ENCODE measurements at regions not wholly inside any gene's neighbourhood (a gene's known extent, or its start where the extent isn't known, plus 50 kb on each side); places are given as distances from the start of the nearest gene placed in this dataset.
A peak's percentile ranks its signal among the peaks of the same experiment; 100 is the strongest.

DNA sequence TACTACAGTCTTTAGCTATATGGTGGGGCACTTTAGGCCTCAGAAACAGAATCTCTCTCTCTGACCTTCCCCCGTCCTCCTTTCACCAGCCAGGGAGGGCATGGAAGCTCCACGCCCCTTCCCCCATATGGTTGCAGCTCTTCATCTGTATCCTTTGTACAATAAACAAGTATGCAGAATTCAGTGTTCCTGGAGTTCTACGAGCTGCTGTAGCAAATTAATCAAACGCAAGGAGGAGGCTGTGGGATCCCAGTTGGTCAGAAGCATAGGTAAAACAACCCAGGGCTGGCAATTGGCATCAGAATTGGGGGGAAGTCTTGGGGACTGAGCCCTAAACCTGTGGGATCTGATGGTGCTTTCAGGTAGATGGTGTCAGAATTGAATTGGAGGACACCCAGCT lies 163.7 kb upstream of the NLRP1 start:
- in situ Hi-C loops (cut with HindIII; ENCODE audit: low pct_ligation_motif_present, low sequenced_read_pairs) = no loop called here
- no peak for DNase-seq

DNA sequence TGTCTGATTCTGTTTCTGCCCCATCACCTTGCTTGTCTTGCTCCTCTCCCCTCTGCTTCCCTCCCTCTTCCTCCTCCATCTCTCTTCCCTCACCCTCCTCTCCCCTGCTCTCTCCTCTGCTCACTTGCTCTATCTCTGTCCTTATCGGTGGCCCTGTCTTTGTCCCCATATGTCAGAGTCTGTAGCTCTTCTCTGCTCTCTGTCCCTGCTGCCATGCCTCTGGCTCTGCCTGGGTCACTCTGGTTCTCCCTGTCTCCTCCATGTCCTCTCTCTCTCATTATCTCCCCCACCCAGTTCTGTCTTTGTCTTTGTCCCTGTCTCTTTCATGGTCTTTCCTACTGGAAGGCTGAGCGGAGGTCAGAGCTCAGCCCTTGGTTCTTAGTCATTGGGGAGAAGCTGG lies 169.1 kb upstream of the NLRP1 start:
- H3K27ac ChIP-seq = no peak overlapping the region
- DNase-seq = no peak
- in situ Hi-C loops (cut with HindIII; ENCODE audit: low pct_ligation_motif_present, low sequenced_read_pairs) = no loop called here
- no peak for TF ChIP-seq CTCF (IDR thresholded peaks at IDR 0.05; ENCODE audit: low read depth, low read length, missing control alignments)
- no peaks in the 10 kb centered on the region for H3K36me3 ChIP-seq (replicated peaks)
- no peaks in the 10 kb centered on the region for H3K27me3 ChIP-seq (replicated peaks)
- no peak overlapping the region for H3K4me3 ChIP-seq (ENCODE audit: low read depth, low read length)

More for the DNA sequence above, 163.7 kb upstream of the NLRP1 start:
- H3K27ac ChIP-seq = no peak overlapping the region
- no peaks in the 10 kb centered on the region for H3K27me3 ChIP-seq (replicated peaks)
- no peak overlapping the region for H3K4me3 ChIP-seq (ENCODE audit: low read depth, low read length)
- H3K36me3 ChIP-seq (replicated peaks) = no peaks in the 10 kb centered on the region
- TF ChIP-seq CTCF (IDR thresholded peaks at IDR 0.05; ENCODE audit: low read depth, low read length, missing control alignments) = no peak

- H3K27ac ChIP-seq = no peak overlapping the region
- H3K4me3 ChIP-seq (ENCODE audit: low read depth, low read length) = no peak overlapping the region
- no peaks in the 10 kb centered on the region for H3K27me3 ChIP-seq (replicated peaks)
- H3K36me3 ChIP-seq (replicated peaks) = no peaks in the 10 kb centered on the region
- in situ Hi-C loops (cut with HindIII; ENCODE audit: low pct_ligation_motif_present, low sequenced_read_pairs) = no loop called here
- no peak for DNase-seq
- no peak for TF ChIP-seq CTCF (IDR thresholded peaks at IDR 0.05; ENCODE audit: low read depth, low read length, missing control alignments)
Measured at GRCh38 chr17:5757314-5757907, 173.1 kb upstream of the NLRP1 start.

DNA sequence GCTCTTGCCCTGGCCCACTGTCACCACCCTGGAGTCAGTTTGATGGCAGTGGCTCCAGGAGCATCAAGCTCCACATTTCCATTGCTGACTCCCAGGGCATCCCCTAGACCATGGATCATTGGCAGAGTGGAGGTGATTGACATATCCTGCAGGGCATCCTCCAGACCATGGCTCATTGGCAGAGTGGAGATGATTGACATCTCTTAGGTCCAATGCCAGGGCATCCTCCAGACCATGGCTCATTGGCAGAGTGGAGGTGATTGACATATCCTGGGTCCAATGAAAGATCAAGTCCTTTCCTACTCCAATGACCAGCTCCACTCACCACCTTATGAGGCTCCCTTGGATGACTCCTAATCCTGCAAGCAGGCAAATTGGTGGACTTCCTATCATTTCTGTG lies 174.3 kb upstream of the NLRP1 start:
- Histone ChIP-seq H3K27me3 (replicated peaks) (no peaks in the 10 kb centered on the region), H3K4me3 (ENCODE audit: low read depth, low read length) (no peak overlapping the region), H3K36me3 (replicated peaks) (no peaks in the 10 kb centered on the region), H3K27ac (no peak overlapping the region)
- no peak for TF ChIP-seq CTCF (IDR thresholded peaks at IDR 0.05; ENCODE audit: low read depth, low read length, missing control alignments)
- in situ Hi-C loops (cut with HindIII; ENCODE audit: low pct_ligation_motif_present, low sequenced_read_pairs) = no loop called here
- peak; percentile 35 for DNase-seq

- in situ Hi-C loops (cut with HindIII; ENCODE audit: low pct_ligation_motif_present, low sequenced_read_pairs) = no loop called here
- no peak for TF ChIP-seq CTCF (IDR thresholded peaks at IDR 0.05; ENCODE audit: low read depth, low read length, missing control alignments)
- Histone ChIP-seq H3K27me3 (replicated peaks) (no peaks in the 10 kb centered on the region), H3K36me3 (replicated peaks) (no peaks in the 10 kb centered on the region), H3K27ac (no peak overlapping the region), H3K4me3 (ENCODE audit: low read depth, low read length) (no peak overlapping the region)
- DNase-seq = no peak
Measured at GRCh38 chr17:5759501-5759925, 175.2 kb upstream of the NLRP1 start.

GRCh38 chr17:5762191-5762590 lies 177.9 kb upstream of the NLRP1 start:
- Histone ChIP-seq H3K36me3 (replicated peaks) (no peaks in the 10 kb centered on the region), H3K27me3 (replicated peaks) (no peaks in the 10 kb centered on the region), H3K27ac (no peak overlapping the region), H3K4me3 (ENCODE audit: low read depth, low read length) (no peak overlapping the region)
- in situ Hi-C loops (cut with HindIII; ENCODE audit: low pct_ligation_motif_present, low sequenced_read_pairs) = no loop called here
- TF ChIP-seq CTCF (IDR thresholded peaks at IDR 0.05; ENCODE audit: low read depth, low read length, missing control alignments) = no peak
- no peak for DNase-seq
